HK-2 (cell line): ENCODE measurements at regions not wholly inside any gene's neighbourhood (a gene's known extent, or its start where the extent isn't known, plus 50 kb on each side); places are given as distances from the start of the nearest gene placed in this dataset.
"Not testable (repeated sequence)": the region's sequence is repeated elsewhere in the genome, so short reads cannot be mapped to it uniquely, and the experiment has no call there.

Experiments
- DNase-seq: peaks from one replicate; pipeline ENCODE4 v3.0.0-alpha.2; 2018; ENCODE audit not compliant: unreplicated experiment

GRCh38 chr13:60690604-60691003 is 293.6 kb downstream of the TDRD3 start:
- no peak for DNase-seq

- no peak for DNase-seq
These were observed 292.6 kb downstream of the TDRD3 start for GRCh38 chr13:60689571-60689970.

GRCh38 chr13:60689076-60689475 is 292.1 kb downstream of the TDRD3 start:
- no peak for DNase-seq

- DNase-seq = no peak
These were observed 283.1 kb downstream of the TDRD3 start for GRCh38 chr13:60679928-60680694.

DNA sequence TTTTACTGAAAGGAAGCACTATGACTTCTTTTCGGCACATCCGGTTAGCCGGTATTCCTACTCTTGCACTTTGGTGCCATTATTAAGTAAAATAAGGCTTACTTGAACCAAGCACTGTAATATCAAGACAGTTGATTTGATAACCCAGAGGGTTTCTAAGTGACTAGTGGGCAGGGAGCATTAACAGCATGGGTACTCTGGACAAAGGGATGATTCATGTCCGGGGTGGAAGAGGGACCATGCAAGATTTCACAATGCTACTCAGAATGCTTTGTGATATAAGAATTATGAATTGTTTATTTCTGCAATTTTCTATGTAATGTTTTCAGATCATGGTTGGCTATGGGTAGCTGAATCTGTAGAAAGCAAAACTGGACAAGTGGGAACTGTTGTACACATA is 282.1 kb downstream of the TDRD3 start:
- DNase-seq = no peak

GRCh38 chr13:60671386-60671785 is 274.4 kb downstream of the TDRD3 start:
- no peak for DNase-seq

GRCh38 chr13:60663788-60664187 is 266.8 kb downstream of the TDRD3 start:
- DNase-seq = no peak

GRCh38 chr13:60662595-60662994 is 265.6 kb downstream of the TDRD3 start:
- DNase-seq = no peak

DNA sequence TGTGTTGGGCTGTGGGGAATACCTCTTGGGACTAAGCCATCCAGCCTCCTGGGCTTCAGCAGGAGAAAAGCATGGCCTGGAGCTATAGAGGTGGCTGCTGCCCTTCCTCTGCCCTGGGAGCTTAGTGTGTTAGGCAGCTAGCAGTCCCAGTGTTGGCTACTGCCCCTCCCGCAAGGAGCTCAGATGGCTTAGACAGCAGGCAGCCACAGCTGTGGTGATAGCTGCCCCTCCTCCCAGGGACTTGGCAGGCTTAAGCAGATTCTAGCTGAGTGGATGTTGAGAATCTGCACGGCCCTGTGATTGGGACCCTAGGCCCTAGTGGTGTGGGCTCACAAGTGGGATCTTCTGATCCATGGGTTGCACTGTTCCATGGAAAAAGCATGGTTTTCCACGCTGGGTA is 264.5 kb downstream of the TDRD3 start:
- no peak for DNase-seq

- DNase-seq = not testable (repeated sequence)
These were observed 260.6 kb downstream of the TDRD3 start for GRCh38 chr13:60657586-60657985.

DNA sequence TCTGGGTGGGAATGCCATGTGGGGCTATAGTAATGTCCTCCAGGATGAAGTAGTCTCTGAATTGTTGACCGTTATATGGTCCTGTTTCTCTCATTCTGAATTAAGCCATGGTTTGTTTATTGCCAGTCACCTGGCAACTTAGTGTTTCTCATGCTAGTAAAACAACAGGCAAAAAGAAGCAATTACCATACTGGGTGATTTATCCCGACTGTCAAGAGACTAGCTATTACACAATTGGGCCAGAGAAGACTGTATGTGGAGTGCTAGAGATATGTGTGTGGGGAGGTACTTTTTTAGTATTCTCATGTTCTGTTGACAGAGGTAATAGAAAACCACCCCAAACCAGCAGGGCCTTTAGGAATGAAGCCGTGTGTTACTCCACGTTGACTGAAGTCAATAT is 258.2 kb downstream of the TDRD3 start:
- DNase-seq = no peak

DNA sequence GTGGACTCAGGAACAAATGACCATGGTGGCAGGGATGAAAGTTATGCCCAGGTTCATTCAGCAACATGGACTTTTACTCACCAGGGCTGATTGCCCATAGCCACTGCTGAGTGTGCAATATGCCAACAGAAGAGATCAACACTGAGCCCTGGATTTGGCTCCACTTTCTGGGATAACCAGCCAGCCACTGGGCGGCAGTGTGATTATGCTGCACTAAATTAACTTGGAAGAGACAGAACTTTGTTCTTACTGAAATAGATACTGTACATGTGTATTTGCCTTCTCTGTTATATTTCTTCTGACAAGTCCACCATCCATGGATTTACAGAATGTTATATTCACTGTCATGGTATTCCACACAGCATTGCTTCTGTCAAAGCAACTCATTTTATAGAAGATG is 257.4 kb downstream of the TDRD3 start:
- no peak for DNase-seq

- DNase-seq = no peak
These were observed 250.5 kb downstream of the TDRD3 start for GRCh38 chr13:60647547-60647946.

GRCh38 chr13:60646620-60647019 is 249.6 kb downstream of the TDRD3 start:
- no peak for DNase-seq

DNA sequence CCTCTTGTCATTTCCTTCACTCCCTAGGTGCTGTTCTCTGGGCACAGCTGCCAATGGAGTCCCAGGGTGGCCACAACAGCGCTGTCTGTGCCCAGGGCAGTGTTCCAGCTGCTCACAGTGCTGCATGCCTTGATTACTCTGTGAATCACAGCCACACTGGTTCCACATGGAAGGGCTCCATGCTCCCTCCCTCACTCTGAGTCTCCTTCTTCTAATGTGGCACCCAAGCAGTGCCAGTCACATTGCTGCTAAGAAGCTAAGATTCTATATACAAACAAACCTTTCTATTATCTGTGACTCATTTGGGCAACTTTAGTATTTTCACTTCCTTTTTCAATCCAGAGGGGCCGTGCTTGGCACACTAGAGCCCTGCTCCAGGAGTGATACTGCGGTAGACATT is 248.7 kb downstream of the TDRD3 start:
- DNase-seq = peak; percentile 2

DNA sequence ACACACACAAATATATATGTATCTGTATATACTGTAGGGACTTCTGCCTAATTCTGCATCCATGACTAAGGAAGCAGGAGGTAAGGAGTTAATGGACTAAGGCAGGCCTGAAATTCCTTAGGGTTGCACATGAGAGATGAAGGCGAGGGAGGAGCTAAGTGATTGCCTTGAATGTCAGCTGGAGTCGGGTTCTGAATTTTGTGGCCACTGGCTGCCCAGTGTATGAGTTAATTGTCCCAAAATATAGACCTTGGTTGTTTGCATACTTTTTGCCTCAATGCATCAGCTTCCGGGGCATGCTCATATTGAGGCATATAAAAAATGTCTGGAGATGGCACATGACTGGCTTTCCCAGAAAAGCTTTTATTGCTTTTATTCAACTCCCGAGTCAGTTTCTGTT is 245.5 kb downstream of the TDRD3 start:
- no peak for DNase-seq

GRCh38 chr13:60629158-60629557 is 232.1 kb downstream of the TDRD3 start:
- DNase-seq = no peak

DNA sequence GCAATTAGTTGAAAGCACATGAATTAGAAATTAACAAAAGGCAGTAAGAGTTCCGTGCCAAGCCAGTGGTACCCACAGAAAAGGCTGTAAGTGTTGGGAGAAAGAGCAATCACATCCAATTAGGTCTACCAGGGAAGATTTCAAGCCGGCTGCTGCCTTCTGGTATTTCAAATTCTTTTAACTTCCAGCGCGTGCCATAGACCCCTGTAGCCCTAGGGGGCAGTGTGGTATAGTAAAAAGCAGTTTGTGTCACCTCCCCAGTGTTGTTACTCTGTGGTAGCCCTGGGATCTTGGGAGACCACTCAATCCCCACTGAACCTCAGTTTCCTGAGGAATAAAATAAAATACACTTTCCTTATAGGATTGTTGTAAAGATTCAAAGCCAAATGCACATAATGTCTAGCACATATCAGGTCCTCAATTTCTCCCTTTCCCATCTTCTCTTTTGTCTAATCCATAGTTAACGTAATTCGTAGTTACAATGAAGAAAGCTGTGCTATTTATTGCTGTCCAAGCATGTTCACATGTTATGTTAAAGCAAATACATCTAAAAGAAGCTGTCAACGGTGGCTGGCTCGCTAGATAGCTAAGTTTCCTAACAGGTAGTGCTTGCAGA is 230.2 kb downstream of the TDRD3 start:
- peak; percentile 20 for DNase-seq
